GM12874 (cell line): ENCODE measurements at regions not wholly inside any gene's neighbourhood (a gene's known extent, or its start where the extent isn't known, plus 50 kb on each side); places are given as distances from the start of the nearest gene placed in this dataset.

Source experiments
- CTCF ChIP-seq: IDR thresholded peaks from 2 replicates; pipeline ENCODE4 v1.5.1; 2011; ENCODE audit warnings: low read depth, mild to moderate bottlenecking, control low read depth, low read length, moderate library complexity; ENCODE audit not compliant: insufficient read depth

DNA sequence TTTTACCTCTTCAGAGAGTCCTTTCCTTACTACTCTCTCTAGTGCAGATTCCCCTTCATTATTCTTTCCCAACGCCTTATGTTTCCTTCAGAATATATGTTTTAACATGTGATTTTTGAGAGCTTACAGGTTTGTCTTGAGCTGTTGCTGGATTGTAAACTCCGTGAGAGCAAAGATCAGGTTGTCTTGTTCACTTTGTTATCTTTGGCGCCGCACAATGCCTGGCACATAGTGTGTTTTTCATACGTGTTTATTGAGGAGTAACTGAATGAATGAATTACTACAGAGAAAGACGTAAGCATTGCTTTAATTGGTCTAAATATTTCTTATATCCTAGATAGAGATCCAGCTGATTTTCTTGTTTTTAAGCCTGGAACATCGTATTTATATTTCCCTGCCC lies 80.5 kb upstream of the SLC4A4 start:
- TF ChIP-seq CTCF: no peak

GRCh38 chr4:71259280-71259679 lies 79.5 kb upstream of the SLC4A4 start:
- TF ChIP-seq CTCF: no peak

GRCh38 chr4:71259911-71260331 lies 78.9 kb upstream of the SLC4A4 start:
- TF ChIP-seq CTCF: no peak

DNA sequence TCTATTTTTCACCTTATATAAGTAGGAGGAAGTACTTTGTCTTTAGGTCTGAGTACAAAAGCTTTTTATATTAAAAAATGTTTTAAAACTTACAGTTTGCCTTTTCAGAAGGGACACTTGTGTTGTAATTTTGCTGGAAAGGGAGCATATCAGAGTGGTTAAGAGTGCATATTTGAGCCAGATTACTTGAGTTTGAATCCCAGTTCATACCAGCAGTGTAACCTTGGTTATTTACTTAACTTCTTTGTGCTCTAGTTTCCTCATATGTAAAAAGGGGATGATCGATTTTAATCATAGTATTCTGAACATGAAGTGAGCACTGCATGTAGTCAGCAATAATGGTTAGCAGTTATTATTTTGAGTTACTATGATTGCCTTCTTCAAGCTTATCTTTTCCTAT lies 78.3 kb upstream of the SLC4A4 start:
- TF ChIP-seq CTCF: no peak

DNA sequence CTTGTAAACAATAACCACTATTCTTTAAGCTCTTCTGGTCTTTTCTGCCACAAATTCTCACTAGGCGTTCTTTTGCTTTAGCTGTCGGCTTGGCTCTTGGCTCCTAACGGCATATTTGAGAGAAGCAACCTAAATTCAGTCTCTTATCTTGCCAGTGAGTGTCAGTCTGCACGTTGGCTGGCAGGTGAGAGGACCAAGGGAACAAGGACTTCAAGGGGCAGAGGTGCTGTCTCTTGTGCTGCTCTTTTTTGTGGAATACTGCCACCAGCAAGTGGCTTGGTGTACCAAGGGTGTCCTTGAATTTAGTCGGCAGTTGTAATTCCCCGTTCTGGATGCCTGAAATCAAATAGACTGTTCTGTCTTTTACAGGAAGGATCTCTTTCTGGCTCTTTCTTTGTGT lies 77.8 kb upstream of the SLC4A4 start:
- no peak for TF ChIP-seq CTCF

- no peak for TF ChIP-seq CTCF
These were observed 77.1 kb upstream of the SLC4A4 start for GRCh38 chr4:71261633-71262121.

DNA sequence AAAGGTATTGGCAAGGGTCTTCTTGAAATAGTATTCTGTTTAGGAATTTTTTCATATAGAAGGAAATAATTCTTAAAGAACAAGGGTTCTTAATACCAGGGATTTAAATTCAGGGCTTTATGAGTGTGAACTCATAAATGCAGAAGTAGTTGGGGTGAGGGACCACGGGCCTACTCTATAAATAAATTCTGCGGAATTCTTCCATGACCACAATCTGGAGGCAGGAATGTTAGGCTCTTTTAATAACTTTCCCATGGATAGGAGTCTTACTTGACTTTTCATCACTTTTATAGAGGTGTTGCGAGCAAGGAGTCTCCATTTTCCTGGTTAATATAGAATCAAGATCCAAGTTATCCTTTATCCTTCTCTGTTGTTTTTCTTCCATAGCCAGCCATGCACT lies 76.7 kb upstream of the SLC4A4 start:
- no peak for TF ChIP-seq CTCF
